Stromal cell of bone marrow (primary cell): ENCODE measurements at regions not wholly inside any gene's neighbourhood (a gene's known extent, or its start where the extent isn't known, plus 50 kb on each side); places are given as distances from the start of the nearest gene placed in this dataset.
"Not testable (repeated sequence)": the region's sequence is repeated elsewhere in the genome, so short reads cannot be mapped to it uniquely, and the experiment has no call there.

Source experiments
- DNase-seq: peaks from one replicate; pipeline ENCODE4 v3.0.0-alpha.2; 2012; ENCODE audit warnings: low read depth

DNA sequence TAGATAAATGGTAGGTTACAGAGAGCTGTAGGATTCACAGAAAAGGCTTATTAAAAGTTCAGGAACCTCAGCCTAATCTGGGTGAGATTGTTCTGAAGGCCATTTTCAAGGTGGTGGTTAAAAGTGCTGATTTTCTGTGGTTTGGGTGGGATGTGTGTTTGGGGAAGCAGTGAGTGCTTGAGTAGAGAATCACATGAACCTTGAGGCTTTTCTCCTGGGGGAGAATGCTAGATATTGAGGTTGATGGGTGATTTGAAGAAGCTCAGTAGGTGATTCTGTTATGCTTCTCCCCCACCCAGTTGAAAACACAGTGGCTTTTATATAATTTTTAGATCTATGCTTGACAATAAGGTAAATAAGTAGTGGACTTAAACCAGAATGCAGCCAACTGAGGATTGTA, 420.9 kb downstream of the PCNX1 start:
- DNase-seq: no peak

- no peak for DNase-seq
Measured at GRCh38 chr14:71328954-71329353, 421.7 kb downstream of the PCNX1 start.

- DNase-seq: no peak
Measured at GRCh38 chr14:71331403-71331802, 424.1 kb downstream of the PCNX1 start.

- DNase-seq: no peak
Measured at GRCh38 chr14:71332476-71332875, 425.2 kb downstream of the PCNX1 start.

- no peak for DNase-seq
Measured at GRCh38 chr14:71333705-71334104, 426.4 kb downstream of the PCNX1 start.

GRCh38 chr14:71336489-71337192, 429.4 kb downstream of the PCNX1 start:
- DNase-seq: no peak

- no peak for DNase-seq
Measured at GRCh38 chr14:71338153-71338552, 430.9 kb downstream of the PCNX1 start.

DNA sequence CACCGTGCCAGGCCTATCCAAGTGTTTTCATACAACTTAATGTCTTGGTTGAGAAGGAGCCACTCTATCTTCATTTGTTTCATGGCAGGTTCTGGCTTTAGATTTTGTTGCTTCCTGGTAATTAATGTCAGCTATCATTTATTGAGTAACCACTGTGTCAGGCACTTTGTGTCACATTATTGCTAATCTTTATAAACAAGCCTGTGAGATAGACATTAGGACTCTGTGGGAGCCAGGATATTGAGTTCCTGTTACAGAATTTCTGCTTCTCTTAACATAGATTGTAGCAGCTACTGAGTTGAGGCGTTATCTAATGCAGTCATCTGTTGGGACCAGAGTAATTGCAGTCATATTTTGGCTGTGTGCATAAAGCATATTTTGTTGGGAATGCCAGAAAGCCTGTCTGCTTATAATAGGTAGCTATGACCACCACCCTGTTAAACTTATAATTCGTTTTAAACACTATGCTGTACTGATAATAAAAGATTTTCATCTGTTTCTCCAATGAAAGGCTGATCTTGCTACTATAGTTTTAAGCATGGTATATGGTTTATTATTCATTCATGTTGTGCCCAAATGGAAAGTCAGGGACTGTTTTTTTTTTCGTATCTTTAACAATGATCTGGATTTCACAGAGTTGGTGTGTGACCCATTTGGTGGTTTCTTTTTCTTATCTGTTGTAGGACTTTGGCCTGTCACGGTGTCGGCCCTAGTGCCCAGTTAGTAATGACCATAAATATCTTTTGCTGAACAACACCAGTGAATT, 432.6 kb downstream of the PCNX1 start:
- no peak for DNase-seq

GRCh38 chr14:71341156-71341555, 433.9 kb downstream of the PCNX1 start:
- DNase-seq: no peak

DNA sequence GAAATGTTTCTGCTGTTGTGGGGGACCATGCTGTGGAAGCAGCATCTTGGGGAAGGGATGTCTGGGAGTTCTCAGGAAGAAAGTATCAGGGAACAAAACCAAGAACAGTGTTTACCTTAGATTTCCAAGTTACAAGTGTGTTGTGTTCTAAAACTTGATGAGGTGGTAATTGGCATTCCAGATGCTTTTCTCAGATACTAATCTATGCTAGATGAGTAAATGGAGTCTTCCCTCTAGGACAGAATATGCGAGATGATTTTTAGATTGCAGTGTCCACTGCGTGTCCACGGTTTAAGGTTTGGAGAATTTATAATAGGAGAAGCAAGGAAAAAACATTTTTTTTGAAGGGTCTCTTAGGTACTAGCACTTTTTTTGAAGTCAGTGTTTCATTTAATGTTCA, 436.5 kb downstream of the PCNX1 start:
- DNase-seq: no peak

DNA sequence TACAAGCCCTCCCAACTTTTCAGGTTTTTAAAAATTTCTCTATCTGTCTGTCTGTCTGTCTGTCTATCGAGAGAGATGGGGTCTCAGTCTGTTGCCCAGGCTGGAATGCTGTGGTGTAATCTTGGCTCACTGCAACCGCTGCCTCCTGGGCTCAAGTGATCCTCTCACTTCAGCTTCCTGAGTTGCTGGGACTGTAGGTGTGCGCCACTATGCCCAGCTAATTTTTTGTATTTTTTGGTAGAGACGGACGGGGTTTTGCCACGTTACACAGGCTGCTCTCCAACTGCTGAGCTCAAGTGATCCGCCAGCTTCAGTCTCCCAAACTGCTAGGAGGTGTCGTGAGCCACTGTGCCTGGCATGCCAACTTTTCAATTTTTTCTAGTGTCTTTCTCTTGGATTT, 437.2 kb downstream of the PCNX1 start:
- DNase-seq: no peak

DNA sequence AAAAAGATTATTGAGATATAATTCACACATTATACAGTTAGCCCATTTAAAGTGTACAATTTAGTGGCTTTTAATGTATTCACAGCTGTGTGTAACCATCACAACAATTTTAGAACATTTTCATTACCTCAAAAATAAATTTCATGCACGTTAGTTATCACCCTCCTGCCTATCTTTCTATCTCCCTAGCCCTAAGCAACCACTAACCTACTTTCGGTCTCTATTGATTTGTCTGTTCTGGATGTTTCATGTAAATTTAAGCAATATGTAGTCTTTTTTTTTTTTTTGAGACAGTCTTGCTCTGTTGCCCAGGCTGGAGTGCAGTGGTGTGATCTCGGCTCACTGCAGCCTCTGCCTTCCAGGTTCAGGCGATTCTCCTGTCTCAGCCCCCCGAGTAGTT, 439.4 kb downstream of the PCNX1 start:
- DNase-seq: no peak

DNA sequence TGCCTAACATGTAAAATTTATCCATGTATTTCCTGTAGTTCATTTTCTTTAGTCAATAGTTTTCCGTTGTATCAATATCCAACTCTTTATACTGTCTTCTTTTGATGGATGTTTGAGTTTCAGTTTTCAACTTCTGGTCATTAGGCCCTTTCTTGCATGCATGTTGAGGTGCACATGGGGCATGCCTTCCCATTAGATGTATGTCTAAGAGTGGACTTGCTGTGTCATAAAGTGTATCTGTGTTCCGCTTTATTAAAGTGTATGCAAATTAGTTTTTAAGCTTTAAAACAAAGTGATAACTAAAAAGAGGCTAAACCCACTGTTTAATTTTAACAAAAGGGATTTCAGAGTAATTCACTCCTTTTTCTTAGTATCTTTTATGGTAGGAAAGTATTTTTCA, 441.1 kb downstream of the PCNX1 start:
- DNase-seq: no peak

GRCh38 chr14:71348817-71349216, 441.6 kb downstream of the PCNX1 start:
- DNase-seq: no peak

DNA sequence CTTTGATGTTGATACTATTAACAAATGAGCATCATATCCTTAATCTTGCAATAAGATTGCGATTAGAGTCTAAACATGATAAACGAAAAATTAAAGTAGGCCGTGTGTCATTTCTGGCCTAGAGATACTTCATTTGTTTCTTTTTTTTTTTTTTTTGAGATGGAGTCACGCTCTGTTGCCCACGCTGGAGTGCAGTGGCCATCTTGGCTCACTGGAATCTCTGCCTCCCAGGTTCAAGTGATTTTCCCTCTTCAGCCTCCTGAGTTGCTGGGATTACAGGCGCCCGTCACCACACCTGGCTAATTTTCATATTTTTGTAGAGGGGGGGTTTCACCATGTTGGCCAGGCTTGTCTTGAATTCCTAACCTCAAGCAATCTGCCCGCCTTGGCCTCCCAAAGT, 446.9 kb downstream of the PCNX1 start:
- no peak for DNase-seq

DNA sequence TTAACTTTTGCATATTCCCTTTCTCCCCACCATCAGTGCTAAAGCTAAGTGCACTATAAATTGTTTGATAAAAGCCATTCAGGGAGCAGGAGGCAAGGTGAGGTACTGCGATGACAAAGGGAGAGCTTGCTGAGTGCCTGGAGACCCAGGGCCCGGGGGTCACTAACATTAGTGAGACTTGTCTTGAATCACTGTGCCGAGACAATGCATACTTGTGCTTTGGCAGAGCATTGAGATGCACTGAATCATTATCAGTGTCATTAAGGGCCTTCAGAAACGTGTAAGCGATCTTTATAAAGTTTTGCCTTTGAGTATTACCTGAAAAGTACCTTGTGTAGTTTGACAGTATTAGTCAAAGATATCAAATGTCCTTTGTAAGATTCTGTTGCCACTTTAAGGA, 447.5 kb downstream of the PCNX1 start:
- no peak for DNase-seq

GRCh38 chr14:71355324-71356201, 448.3 kb downstream of the PCNX1 start:
- DNase-seq: peak; percentile 54

GRCh38 chr14:71358209-71358931, 451.1 kb downstream of the PCNX1 start:
- DNase-seq: no peak

GRCh38 chr14:71358932-71359421, 451.7 kb downstream of the PCNX1 start:
- DNase-seq: not testable (repeated sequence)

DNA sequence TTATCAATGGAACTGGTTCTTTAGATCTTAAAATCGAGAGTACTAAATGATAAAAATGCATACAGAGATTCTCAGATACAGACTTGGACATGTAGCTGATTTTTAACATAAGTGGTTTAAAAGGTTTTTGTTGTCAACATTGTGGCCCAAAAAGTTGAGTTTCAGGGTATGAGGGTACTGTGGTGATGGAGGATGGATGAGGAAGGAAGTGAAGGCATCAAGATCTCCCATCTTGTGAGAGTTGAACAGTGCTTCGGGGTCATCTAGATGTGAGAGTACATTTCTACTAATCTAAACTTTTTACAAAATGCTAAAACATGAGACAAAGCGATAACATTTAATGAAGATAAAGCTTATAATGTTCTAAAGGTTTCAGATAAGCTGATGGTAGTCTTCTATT, 452.6 kb downstream of the PCNX1 start:
- no peak for DNase-seq

DNA sequence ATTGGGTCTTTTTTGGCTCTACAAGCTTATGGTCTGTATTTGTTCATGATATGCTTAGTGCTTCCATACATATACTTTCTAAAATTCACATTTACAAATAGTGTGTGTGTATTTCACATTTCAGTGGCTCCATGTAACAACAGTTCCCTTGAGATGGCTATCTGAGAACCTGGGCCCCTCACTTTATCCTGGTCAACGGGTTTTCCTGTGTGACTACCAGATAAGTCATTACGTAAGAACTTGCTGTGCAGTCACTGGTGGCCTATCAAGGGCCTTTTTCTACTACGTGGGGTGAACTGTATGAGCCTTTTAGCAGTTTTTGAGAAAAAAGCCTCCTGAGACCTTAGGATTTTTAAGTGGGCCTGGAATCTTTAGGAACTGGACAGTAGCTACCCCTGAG, 454.1 kb downstream of the PCNX1 start:
- no peak for DNase-seq

DNA sequence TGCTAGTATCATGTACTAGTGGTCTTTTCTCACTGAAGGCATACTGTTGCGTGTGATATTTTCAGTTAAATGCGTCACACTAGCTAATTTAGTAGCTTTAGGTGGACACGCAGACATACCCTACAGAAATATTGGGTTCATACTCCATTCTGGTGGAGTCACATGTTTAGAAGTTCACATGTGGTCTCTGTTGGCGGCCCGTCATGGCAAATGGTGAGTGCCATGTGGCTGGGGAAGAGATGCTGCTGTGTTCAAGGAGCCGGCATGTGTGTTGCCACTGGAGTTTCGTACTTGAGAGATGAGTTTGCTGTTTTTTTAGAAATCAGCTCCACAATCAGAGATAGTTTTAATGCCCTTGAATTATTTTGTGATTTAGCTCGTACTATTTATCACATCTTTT, 454.6 kb downstream of the PCNX1 start:
- DNase-seq: no peak
